Sigmoid colon (tissue), 3 donors: ENCODE measurements at regions not wholly inside any gene's neighbourhood (a gene's known extent, or its start where the extent isn't known, plus 50 kb on each side); places are given as distances from the start of the nearest gene placed in this dataset.

Source experiments
- POLR2A ChIP-seq, 2 donors: fragments of 450-650 bp; IDR thresholded peaks; one replicate each; pipeline ENCODE4 v1.6.1; 2016; ENCODE audit warnings: antibody characterized with exemption in 2 of 2, mild to moderate bottlenecking in 2 of 2, moderate library complexity in 2 of 2
- TF ChIP-seq, protein P1 (sequence below), 4 experiments: fragments of 450-650 bp in 3 of 4; fragments of 200-600 bp in 1 of 4; IDR thresholded peaks; one replicate each; pipeline ENCODE4 v1.5.1; 2016 to 2019; ENCODE audit warnings: antibody characterized with exemption in 4 of 4, mild to moderate bottlenecking in 3 of 4, moderate library complexity in 2 of 4

DNA sequence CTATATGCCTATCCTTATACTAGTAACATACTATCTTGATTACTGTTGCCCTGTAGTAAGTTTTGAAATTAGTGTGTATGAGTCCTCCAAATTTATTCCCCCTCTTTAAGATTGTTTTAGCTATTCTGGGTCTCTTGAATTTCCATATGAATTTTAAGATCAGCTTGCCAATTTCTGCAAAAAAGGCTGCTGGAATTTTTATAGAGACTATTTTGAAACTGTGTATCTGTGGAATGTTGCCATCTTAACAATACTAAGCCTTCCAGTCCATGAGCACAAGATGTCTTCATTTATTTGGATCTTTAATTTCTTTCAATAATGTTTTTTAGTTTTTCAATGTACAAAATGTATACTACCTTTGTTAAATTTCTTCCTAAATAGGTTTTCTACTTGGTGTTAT is 79.8 kb upstream of the ETV6 start:
- TF ChIP-seq, protein P1, sequence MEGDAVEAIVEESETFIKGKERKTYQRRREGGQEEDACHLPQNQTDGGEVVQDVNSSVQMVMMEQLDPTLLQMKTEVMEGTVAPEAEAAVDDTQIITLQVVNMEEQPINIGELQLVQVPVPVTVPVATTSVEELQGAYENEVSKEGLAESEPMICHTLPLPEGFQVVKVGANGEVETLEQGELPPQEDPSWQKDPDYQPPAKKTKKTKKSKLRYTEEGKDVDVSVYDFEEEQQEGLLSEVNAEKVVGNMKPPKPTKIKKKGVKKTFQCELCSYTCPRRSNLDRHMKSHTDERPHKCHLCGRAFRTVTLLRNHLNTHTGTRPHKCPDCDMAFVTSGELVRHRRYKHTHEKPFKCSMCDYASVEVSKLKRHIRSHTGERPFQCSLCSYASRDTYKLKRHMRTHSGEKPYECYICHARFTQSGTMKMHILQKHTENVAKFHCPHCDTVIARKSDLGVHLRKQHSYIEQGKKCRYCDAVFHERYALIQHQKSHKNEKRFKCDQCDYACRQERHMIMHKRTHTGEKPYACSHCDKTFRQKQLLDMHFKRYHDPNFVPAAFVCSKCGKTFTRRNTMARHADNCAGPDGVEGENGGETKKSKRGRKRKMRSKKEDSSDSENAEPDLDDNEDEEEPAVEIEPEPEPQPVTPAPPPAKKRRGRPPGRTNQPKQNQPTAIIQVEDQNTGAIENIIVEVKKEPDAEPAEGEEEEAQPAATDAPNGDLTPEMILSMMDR (IDR thresholded peaks at IDR 0.05): no peak
- no peak for TF ChIP-seq POLR2A (IDR thresholded peaks at IDR 0.05)
